HG02763 (cell line): ENCODE measurements at regions not wholly inside any gene's neighbourhood (a gene's known extent, or its start where the extent isn't known, plus 50 kb on each side); places are given as distances from the start of the nearest gene placed in this dataset.
"Not testable (repeated sequence)": the region's sequence is repeated elsewhere in the genome, so short reads cannot be mapped to it uniquely, and the experiment has no call there.

Experiments
- ATAC-seq: cut with Tn5 transposase; IDR thresholded peaks from one replicate; pipeline ENCODE4 v1.9.1; 2021; ENCODE audit warnings: mild to moderate bottlenecking, moderate library complexity; ENCODE audit not compliant: unreplicated experiment

DNA sequence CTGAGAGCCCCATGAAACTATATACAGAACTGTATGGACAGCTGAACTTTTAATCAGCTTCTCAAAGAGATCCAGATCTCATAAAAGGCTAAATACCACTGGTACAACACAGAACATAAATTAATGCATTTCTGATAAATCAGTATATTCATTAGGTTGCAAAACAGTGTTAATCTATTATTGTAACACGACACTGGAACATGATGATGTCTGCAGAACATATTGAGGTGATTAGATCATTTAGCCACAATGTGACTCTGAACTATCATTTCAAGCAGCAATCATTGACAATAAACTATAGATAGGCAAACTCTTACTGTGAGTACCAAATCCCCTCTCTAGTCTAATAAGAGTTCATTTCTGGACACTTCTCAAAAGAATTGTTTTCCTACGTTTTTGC lies 50.3 kb downstream of the GASK1B start:
- no peak for ATAC-seq

DNA sequence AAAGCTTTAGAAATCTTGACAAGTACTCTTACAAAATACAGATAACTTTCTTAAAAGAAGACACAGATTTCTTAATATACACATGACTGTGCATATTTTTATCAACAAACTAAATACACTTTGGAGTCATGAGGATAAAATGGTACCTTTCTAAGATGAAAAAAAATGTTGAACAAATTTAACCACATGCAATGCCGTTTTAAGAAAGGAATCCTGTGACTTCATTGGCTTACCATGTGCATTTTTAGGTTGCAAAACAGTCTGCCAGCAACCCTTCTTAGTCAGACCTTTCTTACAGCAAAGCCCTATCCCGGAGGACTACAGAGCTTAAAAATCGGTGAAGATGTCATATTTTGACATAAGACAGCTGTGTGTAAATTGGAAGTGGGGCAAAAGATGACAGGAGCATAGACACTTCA lies 51.7 kb downstream of the GASK1B start:
- ATAC-seq: no peak

DNA sequence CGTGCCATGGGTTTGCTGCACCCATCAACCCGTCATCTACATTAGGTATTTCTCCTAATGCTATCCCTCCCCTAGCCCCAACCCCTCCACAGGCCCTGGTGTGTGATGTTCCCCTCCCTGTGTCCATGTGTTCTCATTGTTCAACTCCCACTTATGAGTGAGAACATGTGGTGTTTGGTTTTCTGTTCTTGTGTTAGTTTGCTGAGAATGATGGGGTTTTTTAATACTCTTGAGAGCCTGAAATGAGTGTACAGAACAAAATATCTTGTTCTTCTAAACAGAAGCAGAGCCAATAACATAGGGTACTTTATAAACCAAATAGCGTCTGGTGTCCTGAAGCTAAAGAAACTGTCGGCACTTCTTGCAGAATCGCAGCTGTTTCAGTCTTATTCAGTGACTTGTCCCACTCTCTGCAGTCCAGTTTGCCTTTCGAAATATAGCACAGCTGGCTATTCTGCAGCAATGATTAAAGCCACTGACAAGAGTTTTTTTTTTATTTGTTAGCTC lies 52.1 kb downstream of the GASK1B start:
- not testable (repeated sequence) for ATAC-seq

DNA sequence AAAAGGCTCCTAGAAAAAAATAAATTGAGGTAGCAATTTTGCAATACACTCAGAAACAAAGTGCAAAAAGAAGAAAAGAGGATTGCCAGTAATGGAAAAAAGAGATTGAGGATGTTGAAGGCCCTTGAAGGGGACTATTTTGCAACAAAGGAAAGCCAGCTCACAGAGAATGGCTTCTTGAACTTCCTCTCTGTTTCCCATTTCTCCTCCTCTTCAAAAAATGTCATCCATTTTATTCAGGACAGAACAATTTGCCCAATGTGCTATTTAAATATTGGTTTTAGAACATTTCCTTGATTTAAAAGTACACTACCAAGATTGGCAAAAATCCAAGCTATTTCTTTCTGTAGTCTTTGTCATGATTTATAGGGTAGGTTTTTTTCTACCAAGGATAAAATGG lies 60.2 kb downstream of the GASK1B start:
- ATAC-seq: no peak

DNA sequence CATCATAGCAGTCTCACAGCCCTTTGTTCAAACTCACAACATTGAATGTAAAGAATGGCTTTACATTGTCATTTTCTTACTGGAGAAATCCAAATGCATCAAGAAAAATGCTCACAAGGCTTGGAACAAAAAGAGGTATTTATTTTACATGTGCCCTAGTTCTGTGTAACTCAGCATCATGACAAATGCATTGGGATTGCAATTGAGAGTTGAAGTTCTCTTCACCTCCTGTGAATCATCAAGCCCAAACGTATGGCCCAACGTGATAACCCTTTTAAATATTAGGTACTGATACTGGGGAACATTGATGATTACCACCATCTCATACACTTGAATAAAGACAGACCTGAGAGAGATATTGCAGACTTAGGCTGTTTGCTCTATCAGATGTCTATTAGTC lies 61.6 kb downstream of the GASK1B start:
- no peak for ATAC-seq

DNA sequence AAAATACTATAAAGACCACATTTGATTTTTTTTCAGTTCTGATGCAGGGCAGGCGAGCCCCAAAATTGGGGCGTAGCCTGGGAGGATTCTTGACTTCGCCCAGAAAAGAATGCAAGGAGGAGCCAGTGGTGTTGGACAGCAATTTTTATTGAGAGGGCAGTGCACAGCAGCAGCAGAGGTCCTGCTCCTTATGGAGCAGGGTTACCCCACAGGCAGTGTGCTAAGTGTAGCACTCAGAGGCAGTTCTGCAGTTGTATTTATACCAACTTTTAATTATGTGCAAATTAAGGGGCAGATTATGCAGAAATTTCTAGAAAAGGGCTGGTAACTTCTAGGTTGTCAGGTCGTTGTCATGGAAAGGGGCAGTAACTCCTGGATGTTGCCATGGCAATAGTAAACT lies 69.9 kb downstream of the GASK1B start:
- ATAC-seq: no peak

DNA sequence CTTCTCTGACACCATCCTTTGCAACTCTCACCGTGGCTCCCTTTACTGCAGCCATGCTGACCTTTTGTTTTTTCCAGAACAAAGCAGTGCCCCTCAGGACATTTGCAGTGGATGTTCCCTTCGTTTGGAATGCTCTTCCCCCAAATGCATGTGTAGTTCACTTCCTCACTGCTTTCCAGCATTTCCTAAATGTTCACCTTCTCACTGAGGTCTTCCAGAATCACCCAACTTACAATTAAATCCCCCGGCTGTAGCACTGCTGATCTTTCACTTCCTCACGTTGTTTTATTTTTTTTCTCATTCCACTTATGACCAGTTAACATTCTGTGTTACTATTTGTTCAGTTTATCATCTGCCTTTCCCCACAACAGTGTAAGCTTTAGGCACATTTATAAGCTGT lies 73.1 kb downstream of the GASK1B start:
- no peak for ATAC-seq

DNA sequence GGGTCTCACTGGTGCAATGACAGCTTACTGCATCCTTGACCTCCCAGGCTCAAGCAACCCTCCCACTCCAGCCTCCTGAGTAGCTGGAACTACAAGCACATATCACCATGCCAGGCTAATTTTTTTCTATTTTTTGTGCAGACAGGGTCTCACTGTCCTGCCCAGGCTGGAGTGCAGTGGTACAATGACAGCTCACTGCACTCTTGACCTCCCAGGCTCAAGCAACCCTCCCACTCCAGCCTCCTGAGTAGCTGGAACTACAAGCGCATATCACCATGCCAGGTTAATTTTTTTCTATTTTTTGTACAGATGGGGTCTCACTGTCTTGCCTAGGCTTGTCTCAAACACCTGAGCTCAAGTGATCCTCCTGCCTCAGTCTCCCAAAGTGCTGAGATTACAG lies 74.0 kb downstream of the GASK1B start:
- ATAC-seq: no peak

DNA sequence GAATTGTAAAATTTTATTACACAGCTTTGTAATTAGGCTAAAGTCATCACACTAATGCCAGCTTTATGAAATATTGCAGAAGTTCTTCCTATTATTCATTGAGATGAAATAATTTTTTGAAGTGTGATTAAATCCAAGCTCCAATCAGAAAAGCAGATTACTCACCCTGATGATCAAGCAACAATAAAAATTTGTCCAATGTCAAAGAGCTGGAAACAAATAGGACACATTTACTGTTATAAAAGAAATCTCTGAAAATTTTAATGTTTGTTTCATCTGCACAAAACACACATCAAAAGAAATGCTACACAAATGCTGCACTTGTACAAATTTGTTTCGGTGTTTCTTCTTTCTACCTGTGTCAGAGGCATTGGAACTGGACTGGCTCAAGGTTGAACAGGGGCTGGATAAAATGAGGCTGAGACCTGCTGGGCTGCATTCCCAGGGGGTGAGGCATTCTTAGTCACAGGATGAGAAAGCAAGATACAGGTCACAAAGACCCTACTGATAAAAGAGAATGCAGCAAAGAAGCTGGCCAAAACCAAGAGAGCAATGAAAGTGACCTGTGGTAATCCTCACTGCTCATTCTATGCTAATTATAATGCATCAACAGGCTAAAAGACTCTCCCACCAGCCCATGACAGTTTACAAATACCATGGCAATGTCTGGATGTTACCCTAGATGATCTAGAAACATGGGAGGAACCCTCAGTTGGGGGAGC lies 78.3 kb downstream of the GASK1B start:
- ATAC-seq: no peak

DNA sequence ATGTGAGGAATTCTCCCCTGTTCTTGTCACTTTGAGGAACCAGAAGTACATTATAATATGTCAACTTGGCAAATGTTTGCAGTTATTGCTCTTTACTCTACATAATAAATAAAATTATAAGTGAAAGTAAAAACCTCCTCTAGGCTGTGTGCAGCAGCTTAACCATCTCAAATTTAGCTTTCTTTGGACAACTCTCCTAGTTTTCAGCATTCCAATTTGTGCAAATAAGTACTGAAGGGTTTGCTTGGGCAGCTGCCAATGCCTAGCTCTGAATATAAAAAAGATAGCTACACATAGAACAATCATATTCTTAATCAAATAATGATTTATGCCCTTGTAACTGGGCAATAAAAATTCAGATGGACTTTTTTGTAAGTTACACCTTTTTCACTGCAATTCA lies 82.5 kb downstream of the GASK1B start:
- no peak for ATAC-seq

DNA sequence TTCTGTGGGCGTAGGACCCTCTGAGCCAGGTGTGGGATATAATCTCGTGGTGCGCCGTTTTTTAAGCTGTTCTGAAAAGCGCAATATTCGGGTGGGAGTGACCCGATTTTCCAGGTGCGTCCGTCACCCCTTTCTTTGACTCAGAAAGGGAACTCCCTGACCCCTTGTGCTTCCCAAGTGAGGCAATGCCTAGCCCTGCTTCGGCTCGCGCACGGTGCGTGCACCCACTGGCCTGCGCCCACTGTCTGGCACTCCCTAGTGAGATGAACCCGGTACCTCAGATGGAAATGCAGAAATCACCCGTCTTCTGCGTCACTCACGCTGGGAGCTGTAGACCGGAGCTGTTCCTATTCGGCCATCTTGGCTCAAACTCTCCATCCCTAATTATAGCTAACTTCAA lies 82.9 kb downstream of the GASK1B start:
- ATAC-seq: not testable (repeated sequence)

DNA sequence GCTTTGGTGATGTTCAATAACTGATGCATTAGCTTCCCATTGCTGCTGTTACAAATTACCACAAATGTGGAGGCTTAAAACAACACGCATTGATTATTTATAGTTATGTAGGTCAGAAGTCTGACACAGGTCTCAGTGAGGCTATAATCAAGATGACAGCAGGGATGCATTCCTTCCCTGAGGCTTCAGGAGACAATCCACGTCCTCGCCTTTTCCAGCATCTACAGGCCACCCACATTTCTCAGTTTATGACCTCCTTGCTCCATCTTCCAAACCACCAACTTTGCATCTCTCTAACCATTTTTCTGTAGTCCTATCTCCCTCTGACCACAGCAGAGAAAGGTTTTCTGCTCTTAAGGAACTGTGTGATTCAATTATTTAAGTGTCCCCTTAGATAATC lies 92.5 kb downstream of the GASK1B start:
- ATAC-seq: no peak

DNA sequence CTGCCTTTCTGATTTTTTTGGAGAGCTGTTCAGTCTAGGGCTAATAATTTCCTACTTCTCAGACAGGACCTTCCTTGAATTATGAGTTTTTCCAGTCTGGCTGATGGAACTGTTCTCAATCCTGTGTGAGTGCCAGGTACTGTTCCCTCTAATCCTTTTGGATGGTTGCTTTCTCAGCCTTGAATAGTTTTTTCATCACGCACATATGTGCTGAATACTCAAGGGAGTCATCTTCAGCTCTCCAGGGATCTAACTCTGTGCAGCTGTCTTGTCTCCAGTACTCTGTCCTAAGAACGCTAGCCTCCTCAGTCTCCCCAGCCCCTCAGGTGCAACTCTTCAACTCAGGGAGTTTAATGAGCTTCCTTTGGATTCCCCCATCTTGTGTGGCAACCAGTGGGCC lies 93.2 kb downstream of the GASK1B start:
- ATAC-seq: no peak

DNA sequence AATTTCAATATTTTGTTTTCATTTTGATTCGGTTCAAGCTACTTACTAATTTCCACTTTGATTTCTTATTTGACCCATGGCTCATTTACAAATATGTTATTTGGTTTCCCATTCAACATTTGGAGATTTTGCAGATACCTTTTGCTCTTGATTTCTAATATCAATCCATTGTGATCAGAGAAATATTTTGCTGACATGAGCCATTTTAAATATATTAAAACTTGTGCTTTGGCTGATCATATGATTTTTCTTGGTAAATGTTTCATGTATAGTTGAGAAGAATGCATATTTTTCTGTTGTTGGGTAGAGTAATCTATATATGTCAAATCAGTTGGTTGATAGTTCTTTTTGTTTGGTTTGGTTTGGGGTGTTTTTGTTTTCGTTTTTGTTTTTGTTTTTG lies 95.0 kb downstream of the GASK1B start:
- no peak for ATAC-seq

DNA sequence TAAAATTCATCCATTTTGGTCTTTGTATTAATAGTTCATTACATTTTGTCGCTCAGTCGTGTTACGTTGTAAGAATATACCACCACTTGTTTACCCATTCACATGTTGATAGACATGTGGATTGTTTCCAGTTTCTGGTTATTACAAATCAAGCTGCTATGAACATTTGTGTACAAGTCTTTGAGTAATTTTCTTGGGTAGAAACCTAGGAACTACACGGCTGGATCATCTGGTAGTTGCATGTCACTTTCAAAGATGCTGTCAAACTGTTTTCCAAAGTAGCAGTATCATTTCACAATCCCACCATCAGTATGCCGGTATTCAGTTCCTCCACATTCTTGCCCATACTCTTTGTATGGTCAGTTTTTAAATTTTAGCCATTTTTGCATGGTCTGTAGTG lies 98.0 kb downstream of the GASK1B start:
- no peak for ATAC-seq

DNA sequence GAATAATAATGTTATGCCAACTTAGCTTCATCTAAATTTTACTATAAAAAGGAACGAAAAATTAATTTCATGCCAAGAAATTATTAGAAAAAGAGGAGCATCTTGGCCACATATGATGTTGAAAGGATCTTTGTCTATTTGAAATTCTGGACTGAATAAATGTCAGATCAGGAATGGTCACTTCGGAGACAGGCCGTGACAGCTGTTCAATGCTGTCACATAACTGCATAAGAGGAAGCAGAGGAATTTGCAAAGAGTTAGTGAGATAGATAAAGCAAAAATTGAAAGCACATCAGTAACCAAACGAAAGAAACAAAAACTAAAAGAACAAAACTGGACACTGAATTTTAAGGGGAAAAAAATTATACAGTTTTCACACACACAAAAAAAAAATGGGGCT lies 100.9 kb downstream of the GASK1B start:
- ATAC-seq: no peak

DNA sequence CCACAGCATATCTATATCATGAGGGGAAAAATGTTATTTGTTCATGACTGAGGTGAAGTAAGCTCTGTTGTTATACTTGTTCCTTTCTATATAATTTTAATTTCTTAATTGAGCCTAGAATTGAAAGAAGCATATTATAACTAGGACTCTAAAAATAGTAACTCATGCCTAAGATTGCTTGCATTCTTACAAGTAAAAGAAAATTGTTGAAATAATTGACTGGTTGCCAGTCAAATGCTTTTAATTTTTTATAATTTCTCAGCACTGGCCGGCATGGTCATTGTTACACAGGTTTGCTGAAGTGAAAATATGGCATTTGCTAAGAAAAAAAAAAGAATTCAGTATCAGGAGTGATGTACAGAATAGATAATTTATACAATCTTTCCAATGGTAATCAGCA lies 104.8 kb downstream of the GASK1B start:
- no peak for ATAC-seq

DNA sequence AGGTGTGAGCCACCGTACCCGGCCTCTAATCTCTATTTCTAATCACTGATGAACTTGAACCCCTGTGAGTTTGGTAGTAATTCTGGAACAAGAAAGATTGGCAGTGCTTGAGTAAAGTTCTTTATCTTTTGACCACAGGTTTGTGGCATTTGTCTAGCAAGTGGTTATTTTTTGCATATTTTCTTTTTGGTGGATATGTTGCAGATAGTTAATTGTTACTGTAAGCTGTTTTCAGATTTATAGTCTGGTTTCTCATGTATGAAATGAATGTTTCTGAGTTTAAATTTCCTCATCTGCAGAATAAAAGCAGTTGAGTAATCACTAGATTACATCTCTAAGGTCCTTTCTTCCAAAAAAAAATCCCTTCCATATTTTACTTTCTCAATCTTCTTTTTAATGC lies 105.2 kb downstream of the GASK1B start:
- ATAC-seq: no peak

DNA sequence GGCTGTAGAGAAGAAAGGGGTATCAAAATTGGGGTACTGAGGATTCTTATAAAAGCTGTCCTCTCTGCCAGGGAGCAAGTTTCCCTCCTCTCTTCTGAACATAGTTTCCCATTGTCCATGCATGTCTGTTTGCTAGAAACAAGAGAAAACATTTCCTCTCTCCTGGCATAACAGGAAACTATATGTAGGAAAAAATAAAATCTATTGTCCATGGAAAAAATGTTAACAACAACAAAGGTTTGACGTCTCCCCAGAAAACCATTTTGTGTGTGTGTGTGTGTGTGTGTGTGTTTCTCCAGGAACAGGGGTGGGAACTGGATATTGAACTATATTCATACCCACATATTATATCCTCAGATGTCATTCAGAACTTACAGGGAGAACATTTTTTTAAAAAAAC lies 107.2 kb downstream of the GASK1B start:
- no peak for ATAC-seq

DNA sequence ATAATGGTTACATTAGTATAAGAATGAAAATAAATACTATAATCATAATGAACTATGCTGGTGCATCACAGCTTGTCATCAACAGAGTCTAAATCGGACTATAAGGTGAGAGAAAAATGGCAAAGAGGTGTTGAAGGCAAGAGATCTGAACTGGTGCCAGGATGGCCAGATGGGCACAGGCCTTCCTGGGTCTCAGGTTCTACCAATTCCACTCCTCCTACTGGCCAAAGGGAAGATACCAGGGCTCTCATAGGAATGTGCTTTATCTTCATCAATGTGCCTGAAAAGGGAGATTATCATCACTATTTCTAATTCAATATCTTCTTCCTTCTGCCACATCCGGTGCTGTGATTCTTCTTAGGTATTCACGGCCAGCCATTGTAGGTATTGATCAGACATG lies 107.6 kb downstream of the GASK1B start:
- no peak for ATAC-seq

DNA sequence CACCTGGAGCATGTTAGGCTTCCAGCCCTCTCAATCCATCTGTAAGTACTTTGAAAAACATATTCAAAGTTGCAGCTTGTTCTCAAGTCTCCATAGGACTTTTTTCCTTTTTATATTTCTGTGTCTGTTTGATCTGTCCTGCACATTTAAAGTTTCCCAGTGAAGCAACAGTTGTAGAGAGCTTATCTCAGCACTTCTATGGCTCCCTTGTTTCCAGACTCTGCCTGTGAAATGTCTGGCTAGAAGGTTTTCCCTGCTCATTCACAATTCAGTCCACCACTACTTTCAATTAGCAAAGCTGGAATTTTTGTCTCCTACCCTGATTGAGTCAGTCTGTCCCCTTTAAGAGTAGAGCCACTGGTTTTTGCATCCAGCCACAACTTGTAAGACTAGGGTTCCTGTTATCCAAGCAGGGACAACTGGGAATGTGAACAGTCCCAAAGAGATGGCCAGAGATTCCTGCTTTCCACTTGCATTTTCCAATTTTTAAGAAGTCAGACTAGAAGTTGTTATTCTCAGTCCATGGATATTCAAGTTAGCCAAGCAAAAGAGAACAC lies 116.1 kb downstream of the GASK1B start:
- no peak for ATAC-seq

DNA sequence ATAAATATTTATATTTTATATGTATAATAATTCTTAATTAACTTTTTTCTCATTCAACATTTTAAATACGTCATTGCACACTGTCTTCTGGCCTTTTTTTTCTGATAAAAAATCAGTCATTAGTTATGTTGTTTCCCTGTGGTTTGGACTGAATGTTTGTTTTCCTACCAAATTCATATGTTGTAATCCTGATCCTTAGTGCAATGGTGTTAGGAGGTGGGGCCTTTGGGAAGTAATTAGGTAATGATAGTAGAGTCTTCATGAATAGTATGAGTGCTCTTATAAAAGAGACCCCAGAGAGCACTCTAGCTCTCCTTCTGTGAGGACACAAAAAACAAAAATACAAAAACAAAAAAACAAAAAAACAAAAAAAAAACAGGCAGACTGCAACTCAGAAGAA lies 117.2 kb downstream of the GASK1B start:
- no peak for ATAC-seq

DNA sequence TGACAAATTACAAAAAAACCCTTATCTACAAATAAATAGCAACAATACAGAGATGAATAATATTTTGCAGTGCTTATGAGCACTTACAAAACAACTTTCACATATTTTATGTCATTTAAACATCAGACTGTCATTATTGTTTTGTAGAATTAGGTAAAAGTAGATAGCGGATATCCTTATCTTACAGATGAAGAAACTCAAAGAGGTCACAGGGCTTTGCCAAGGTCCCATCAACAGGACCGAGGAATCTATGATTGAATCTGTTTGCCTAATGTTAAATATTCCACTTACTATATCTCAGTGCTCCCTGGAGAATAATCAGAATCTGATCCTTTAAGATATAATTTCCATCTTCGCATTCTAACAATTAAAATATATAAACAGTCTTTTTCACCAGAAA lies 119.0 kb downstream of the GASK1B start:
- no peak for ATAC-seq
